ENCODE measurements at regions not wholly inside any gene's neighbourhood (a gene's known extent, or its start where the extent isn't known, plus 50 kb on each side); places are given as distances from the start of the nearest gene placed in this dataset.

DNA sequence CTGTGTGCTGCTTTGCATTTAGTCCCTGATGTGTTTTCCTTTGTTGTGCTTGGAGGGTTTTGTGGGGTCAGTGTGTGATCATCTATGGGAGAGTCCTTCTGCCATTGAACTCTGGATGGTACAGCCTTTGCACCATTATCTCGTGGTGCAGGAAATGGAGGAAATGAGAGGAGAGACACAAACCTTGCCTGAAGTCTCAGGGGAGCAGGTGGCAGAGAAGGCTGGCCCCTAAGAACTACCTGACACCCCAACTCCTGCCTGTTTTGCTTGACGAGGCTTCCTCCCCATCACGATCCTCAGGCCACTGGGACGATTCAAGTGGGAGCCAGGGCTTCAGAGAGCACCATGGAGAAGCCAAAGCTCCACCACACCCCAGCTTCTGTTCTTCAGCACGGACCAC, 1316.4 kb downstream of the TBC1D22A start:
- no peaks in the 10 kb centered on the region for H3K36me3 ChIP-seq
- no peaks in the 10 kb centered on the region for H3K27me3 ChIP-seq
- no peak overlapping the region for H3K27ac ChIP-seq
- H3K4me1 ChIP-seq = no peaks in the 10 kb centered on the region
- 65 to 82% methylated on average over 4 to 5 of the region's 5 CpGs for WGBS, 2 donors
- no peak for DNase-seq (ENCODE audit: low spot score in 2 of 2)
- no peak overlapping the region for H3K4me3 ChIP-seq
- no peak for TF ChIP-seq EP300 (IDR thresholded peaks at IDR 0.05)
- no peak for TF ChIP-seq POLR2A (IDR thresholded peaks at IDR 0.05)
- TF ChIP-seq, protein P1, sequence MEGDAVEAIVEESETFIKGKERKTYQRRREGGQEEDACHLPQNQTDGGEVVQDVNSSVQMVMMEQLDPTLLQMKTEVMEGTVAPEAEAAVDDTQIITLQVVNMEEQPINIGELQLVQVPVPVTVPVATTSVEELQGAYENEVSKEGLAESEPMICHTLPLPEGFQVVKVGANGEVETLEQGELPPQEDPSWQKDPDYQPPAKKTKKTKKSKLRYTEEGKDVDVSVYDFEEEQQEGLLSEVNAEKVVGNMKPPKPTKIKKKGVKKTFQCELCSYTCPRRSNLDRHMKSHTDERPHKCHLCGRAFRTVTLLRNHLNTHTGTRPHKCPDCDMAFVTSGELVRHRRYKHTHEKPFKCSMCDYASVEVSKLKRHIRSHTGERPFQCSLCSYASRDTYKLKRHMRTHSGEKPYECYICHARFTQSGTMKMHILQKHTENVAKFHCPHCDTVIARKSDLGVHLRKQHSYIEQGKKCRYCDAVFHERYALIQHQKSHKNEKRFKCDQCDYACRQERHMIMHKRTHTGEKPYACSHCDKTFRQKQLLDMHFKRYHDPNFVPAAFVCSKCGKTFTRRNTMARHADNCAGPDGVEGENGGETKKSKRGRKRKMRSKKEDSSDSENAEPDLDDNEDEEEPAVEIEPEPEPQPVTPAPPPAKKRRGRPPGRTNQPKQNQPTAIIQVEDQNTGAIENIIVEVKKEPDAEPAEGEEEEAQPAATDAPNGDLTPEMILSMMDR (IDR thresholded peaks at IDR 0.05) = no peak
- no peaks in the 10 kb centered on the region for H3K9me3 ChIP-seq

DNA sequence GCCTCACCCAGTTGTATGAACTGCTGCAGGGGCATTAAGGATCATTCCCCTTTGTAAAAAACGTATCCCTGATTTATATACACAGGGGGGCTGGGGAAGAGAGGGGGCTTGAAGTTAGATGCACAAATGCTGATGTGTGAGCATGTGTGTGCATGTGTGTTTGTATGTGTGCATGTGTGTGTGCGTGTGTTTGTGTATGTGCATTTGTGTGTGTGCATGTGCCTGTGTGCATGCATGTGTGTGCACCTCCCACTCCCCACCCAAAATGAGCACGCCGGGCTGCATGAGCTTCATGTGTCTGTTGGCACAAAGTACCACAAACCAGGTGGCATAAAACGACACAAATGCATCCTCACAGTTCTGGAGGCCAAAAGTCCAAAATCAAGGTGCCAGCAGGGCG, 1315.2 kb downstream of the TBC1D22A start:
- no peak for DNase-seq (ENCODE audit: low spot score in 2 of 2)
- H3K27ac ChIP-seq = no peak overlapping the region
- H3K4me3 ChIP-seq = no peak overlapping the region
- TF ChIP-seq EP300 (IDR thresholded peaks at IDR 0.05) (no peak), POLR2A (IDR thresholded peaks at IDR 0.05) (no peak)
- TF ChIP-seq, protein P1 (IDR thresholded peaks at IDR 0.05) = no peak
- 74 to 77% methylated on average over 6 of the region's 6 CpGs for WGBS, 2 donors
- H3K4me1 ChIP-seq = no peaks in the 10 kb centered on the region
- H3K9me3 ChIP-seq = no peaks in the 10 kb centered on the region
- no peaks in the 10 kb centered on the region for H3K27me3 ChIP-seq
- H3K36me3 ChIP-seq = no peaks in the 10 kb centered on the region

DNA sequence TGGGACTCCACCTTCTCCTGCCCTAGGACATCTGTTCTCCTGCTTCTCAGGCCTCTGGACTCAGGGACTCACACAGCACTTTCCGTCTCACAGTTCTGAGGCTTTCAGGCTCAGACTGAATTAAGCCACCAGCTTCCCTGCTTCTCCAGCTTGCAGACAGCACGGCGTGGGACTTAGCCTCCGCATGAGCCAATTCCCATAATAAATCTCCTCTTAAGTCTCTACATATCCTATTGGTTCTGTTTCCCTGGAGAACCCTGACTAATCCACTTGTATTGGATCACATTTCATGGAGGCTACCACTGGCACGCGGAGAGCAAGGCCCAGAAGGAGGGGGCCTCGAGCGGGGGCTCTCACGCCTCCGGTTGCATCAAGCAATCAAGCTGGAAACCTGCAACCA, 1313.6 kb downstream of the TBC1D22A start:
- no peak for DNase-seq (ENCODE audit: low spot score in 2 of 2)
- Histone ChIP-seq H3K4me3 (no peak overlapping the region), H3K27me3 (no peaks in the 10 kb centered on the region), H3K27ac (no peak overlapping the region), H3K36me3 (no peaks in the 10 kb centered on the region), H3K4me1 (no peaks in the 10 kb centered on the region), H3K9me3 (no peaks in the 10 kb centered on the region)
- 45 to 74% methylated on average over 10 of the region's 10 CpGs for WGBS, 2 donors
- no peak for TF ChIP-seq POLR2A (IDR thresholded peaks at IDR 0.05)
- TF ChIP-seq EP300 (IDR thresholded peaks at IDR 0.05) = no peak
- TF ChIP-seq, protein P1 (IDR thresholded peaks at IDR 0.05) = no peak

DNA sequence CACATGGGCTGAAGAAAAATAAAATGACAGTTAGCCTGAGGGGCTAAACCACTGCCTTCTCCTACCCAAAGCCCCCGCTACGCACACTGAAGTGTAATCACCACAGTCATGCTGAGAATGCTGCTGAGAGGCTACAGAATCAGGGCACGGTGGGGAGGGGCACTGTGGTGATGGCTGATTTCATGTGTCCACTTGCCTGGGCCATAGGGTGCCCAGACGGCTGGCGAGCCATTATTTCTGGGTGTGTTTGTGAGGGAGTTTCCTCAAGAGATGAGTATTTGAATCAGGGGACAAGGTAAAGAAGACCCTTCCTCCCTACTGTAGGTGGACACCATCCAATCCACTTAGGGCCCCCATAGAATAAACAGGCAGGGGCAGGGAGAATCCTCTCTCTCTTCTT, 1313.2 kb downstream of the TBC1D22A start:
- Histone ChIP-seq H3K27me3 (no peaks in the 10 kb centered on the region), H3K4me3 (no peak overlapping the region), H3K9me3 (no peaks in the 10 kb centered on the region), H3K36me3 (no peaks in the 10 kb centered on the region), H3K27ac (no peak overlapping the region), H3K4me1 (no peaks in the 10 kb centered on the region)
- DNase-seq (ENCODE audit: low spot score in 2 of 2) = no peak
- 92 to 94% methylated on average over 5 of the region's 5 CpGs for WGBS, 2 donors
- TF ChIP-seq, protein P1 (IDR thresholded peaks at IDR 0.05) = no peak
- no peak for TF ChIP-seq POLR2A (IDR thresholded peaks at IDR 0.05)

DNA sequence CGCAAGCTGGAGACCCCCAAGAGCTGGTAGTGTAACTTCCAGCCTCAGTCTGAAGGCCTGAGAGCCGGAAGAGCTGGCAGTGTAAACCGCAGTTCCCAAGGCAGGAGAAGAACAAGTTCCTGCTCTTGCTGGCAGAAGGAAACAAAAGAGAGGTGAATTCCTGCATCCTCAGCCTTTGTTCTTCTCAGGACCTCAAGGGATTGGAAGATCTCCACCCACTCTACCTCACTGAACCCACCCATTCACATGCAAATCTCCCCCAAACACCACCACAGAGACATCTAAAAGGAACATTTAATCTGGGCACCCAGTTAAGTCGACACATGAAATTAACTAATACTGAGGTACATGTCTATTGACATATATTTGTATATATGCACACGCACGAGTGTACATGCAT, 1310.3 kb downstream of the TBC1D22A start:
- DNase-seq (ENCODE audit: low spot score in 2 of 2) = no peak
- TF ChIP-seq EP300 (IDR thresholded peaks at IDR 0.05) (no peak), POLR2A (IDR thresholded peaks at IDR 0.05) (no peak)
- TF ChIP-seq, protein P1 (IDR thresholded peaks at IDR 0.05) = no peak
- Histone ChIP-seq H3K27ac (no peak overlapping the region), H3K4me1 (no peaks in the 10 kb centered on the region), H3K9me3 (peaks cover 0 to 19% (median 0%) of the 10 kb centered on the region in 4 donors), H3K4me3 (no peak overlapping the region), H3K36me3 (no peaks in the 10 kb centered on the region), H3K27me3 (no peaks in the 10 kb centered on the region)
- 44 to 54% methylated on average over 6 of the region's 6 CpGs for WGBS, 2 donors

All from tibial nerve (tissue), 4 donors.